ENCODE measurements at regions not wholly inside any gene's neighbourhood (a gene's known extent, or its start where the extent isn't known, plus 50 kb on each side); places are given as distances from the start of the nearest gene placed in this dataset.

GRCh38 chr3:125645616-125646015 lies 50.3 kb upstream of the OSBPL11 start:
- DNase-seq (ENCODE audit: low read depth) = no peak
- TF ChIP-seq CTCF (IDR thresholded peaks at IDR 0.05; ENCODE audit: low read length, missing control alignments) = no peak
- no peak overlapping the region for H3K4me3 ChIP-seq (replicated peaks; ENCODE audit: low read depth, low read length)

GRCh38 chr3:125646581-125646980 lies 51.3 kb upstream of the OSBPL11 start:
- DNase-seq (ENCODE audit: low read depth) = no peak
- no peak overlapping the region for H3K4me3 ChIP-seq (replicated peaks; ENCODE audit: low read depth, low read length)
- TF ChIP-seq CTCF (IDR thresholded peaks at IDR 0.05; ENCODE audit: low read length, missing control alignments) = no peak

GRCh38 chr3:125647318-125648014 lies 52.2 kb upstream of the OSBPL11 start:
- no peak overlapping the region for H3K4me3 ChIP-seq (replicated peaks; ENCODE audit: low read depth, low read length)
- no peak for DNase-seq (ENCODE audit: low read depth)
- no peak for TF ChIP-seq CTCF (IDR thresholded peaks at IDR 0.05; ENCODE audit: low read length, missing control alignments)

GRCh38 chr3:125651244-125651643 lies 55.9 kb upstream of the OSBPL11 start:
- no peak for DNase-seq (ENCODE audit: low read depth)
- TF ChIP-seq CTCF (IDR thresholded peaks at IDR 0.05; ENCODE audit: low read length, missing control alignments) = no peak
- no peak overlapping the region for H3K4me3 ChIP-seq (replicated peaks; ENCODE audit: low read depth, low read length)

- no peak for TF ChIP-seq CTCF (IDR thresholded peaks at IDR 0.05; ENCODE audit: low read length, missing control alignments)
- no peak for DNase-seq (ENCODE audit: low read depth)
- no peak overlapping the region for H3K4me3 ChIP-seq (replicated peaks; ENCODE audit: low read depth, low read length)
These were observed 57.1 kb upstream of the OSBPL11 start for GRCh38 chr3:125652349-125652748.

GRCh38 chr3:125654526-125654925 lies 59.2 kb upstream of the OSBPL11 start:
- no peak for TF ChIP-seq CTCF (IDR thresholded peaks at IDR 0.05; ENCODE audit: low read length, missing control alignments)
- no peak overlapping the region for H3K4me3 ChIP-seq (replicated peaks; ENCODE audit: low read depth, low read length)
- no peak for DNase-seq (ENCODE audit: low read depth)

GRCh38 chr3:125662675-125663074 lies 67.4 kb upstream of the OSBPL11 start:
- TF ChIP-seq CTCF (IDR thresholded peaks at IDR 0.05; ENCODE audit: low read length, missing control alignments) = no peak
- H3K4me3 ChIP-seq (replicated peaks; ENCODE audit: low read depth, low read length) = no peak overlapping the region
- DNase-seq (ENCODE audit: low read depth) = no peak

Measured in fibroblast of pulmonary artery (primary cell).